NT2/D1 (cell line): ENCODE measurements at regions not wholly inside any gene's neighbourhood (a gene's known extent, or its start where the extent isn't known, plus 50 kb on each side); places are given as distances from the start of the nearest gene placed in this dataset.

Experiments used
- YY1 ChIP-seq: IDR thresholded peaks from 2 replicates; pipeline ENCODE4 v1.6.1; 2011; ENCODE audit not compliant: insufficient read length, insufficient read depth
- ZNF274 ChIP-seq: IDR thresholded peaks from 2 replicates; pipeline ENCODE4 v1.6.1; 2011; ENCODE audit warnings: mild to moderate bottlenecking, low read depth, low read length

GRCh38 chr21:32889596-32889995 is 118.0 kb upstream of the PAXBP1 start:
- TF ChIP-seq ZNF274 (no peak), YY1 (no peak)
